OCI-LY3 (cell line): ENCODE measurements at regions not wholly inside any gene's neighbourhood (a gene's known extent, or its start where the extent isn't known, plus 50 kb on each side); places are given as distances from the start of the nearest gene placed in this dataset.

Experiments
- CTCF ChIP-seq: fragments of 200-600, 300-600 bp; sonication (generic); IDR thresholded peaks from 2 replicates; pipeline ENCODE4 v1.5.1; 2014; ENCODE audit warnings: antibody characterized with exemption, low read length, low read depth
- EZH2phosphoT487 ChIP-seq: fragments of 200-600 bp; shearing (Covaris generic); IDR thresholded peaks from 2 replicates; pipeline ENCODE4 v1.6.1; 2018; ENCODE audit warnings: antibody characterized with exemption, mixed run types, low read depth

GRCh38 chr16:66150698-66151482 lies 215.6 kb upstream of the CDH5 start:
- TF ChIP-seq CTCF = no peak
- no peak for TF ChIP-seq EZH2phosphoT487
